ENCODE measurements at regions not wholly inside any gene's neighbourhood (a gene's known extent, or its start where the extent isn't known, plus 50 kb on each side); places are given as distances from the start of the nearest gene placed in this dataset.

DNA sequence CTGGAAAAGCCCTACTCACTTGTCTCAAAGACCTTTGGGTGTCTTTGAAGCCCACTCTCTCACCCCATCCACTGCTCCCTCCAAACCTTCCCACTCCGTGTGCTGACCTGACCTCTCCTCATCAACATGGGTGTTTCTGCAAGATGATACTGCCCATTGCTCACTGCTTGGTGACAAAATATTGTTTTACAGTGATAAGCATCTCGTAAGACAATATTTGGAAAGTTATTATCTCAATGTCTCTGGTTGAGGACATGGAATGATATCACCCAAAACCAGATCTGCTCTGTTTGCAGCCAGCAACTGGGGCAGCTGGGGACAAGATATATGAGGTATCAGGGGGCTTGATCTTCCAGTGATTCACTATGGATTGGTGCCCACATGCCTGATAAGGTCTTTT, 195.8 kb downstream of the SALL1 start:
- Histone ChIP-seq H3K36me3 (ENCODE audit: control insufficient read depth in 2 of 4, insufficient read depth in 4 of 4, low read length in 3 of 4) (no peaks in the 10 kb centered on the region), H2BK12ac (ENCODE audit: low read depth, low read length) (no peak overlapping the region), H3K27me3 (replicated peaks in 1 of 4; ENCODE audit: control insufficient read depth in 3 of 4, extremely low read depth in 1 of 4, insufficient read depth in 3 of 4, low read length in 3 of 4) (0 out of 7 replicates have a peak, but pooled peaks cover 0 to 2% (median 0%) of the 10 kb centered on the region in 4 experiments), H2AK5ac (ENCODE audit: low read depth, low read length) (no peak overlapping the region), H3K9me3 (ENCODE audit: insufficient read depth in 2 of 2, low read depth in 1 of 2, low read length in 1 of 2) (no peaks in the 10 kb centered on the region), H2BK20ac (ENCODE audit: low read length) (no peak overlapping the region), H3K4me2 (ENCODE audit: insufficient read depth in 1 of 2, low read depth in 2 of 2, low read length in 2 of 2) (no peak overlapping the region), H3K56ac (replicated peaks; ENCODE audit: insufficient read length, low read depth, low read length) (no peak overlapping the region), H3K27ac (ENCODE audit: low read depth, low read length) (no peak overlapping the region), H4K5ac (ENCODE audit: insufficient read length, low read depth, low read length) (no peak overlapping the region), H3K4me3 (ENCODE audit: extremely low read depth in 1 of 4, insufficient read depth in 2 of 4, low read depth in 3 of 4, low read length in 4 of 4) (no peak overlapping the region), H4K91ac (replicated peaks; ENCODE audit: insufficient read length, low read length) (no peak overlapping the region), H2AFZ (ENCODE audit: low read length) (no peak overlapping the region; the same call in 1 of the 2 replicates), H4K8ac (ENCODE audit: extremely low read depth, insufficient read depth, low read length) (no peak overlapping the region), H2BK120ac (replicated peaks; ENCODE audit: low read depth, low read length) (no peak overlapping the region), H3K14ac (ENCODE audit: insufficient read length) (no peak overlapping the region), H3K4me1 (replicated peaks in 1 of 4; ENCODE audit: control insufficient read depth in 3 of 4, insufficient read depth in 4 of 4, low read length in 3 of 4) (no peaks in the 10 kb centered on the region), H3K18ac (ENCODE audit: extremely low read depth, low read length) (no peak overlapping the region), H3K23me2 (ENCODE audit: low read depth, low read length) (no peaks in the 10 kb centered on the region), H3K79me1 (ENCODE audit: low read depth, low read length) (no peaks in the 10 kb centered on the region), H3K23ac (ENCODE audit: insufficient read length) (no peak overlapping the region), H3K9ac (replicated peaks in 1 of 4; ENCODE audit: extremely low read depth in 1 of 4, low read depth in 3 of 4, low read length in 3 of 4) (no peak overlapping the region), H2BK5ac (ENCODE audit: low read depth, low read length) (no peak overlapping the region), H2BK15ac (ENCODE audit: low read length) (no peak overlapping the region), H3K4ac (replicated peaks; ENCODE audit: insufficient read length, low read depth, low read length) (no peak overlapping the region), H3K79me2 (ENCODE audit: control insufficient read depth in 1 of 2, insufficient read depth in 2 of 2, low read length in 2 of 2) (no peaks in the 10 kb centered on the region), H4K20me1 (replicated peaks in 1 of 2; ENCODE audit: control insufficient read depth in 1 of 2, insufficient read depth in 2 of 2, low read length in 2 of 2) (no peaks in the 10 kb centered on the region)
- no peak for DNase-seq (ENCODE audit: low read depth in 1 of 2, low spot score in 2 of 2)
- TF ChIP-seq BACH1 (IDR thresholded peaks at IDR 0.05; ENCODE audit: low read length) (no peak), YY1 (IDR thresholded peaks at IDR 0.05; ENCODE audit: low read depth, low read length) (no peak), CTBP2 (IDR thresholded peaks at IDR 0.05; ENCODE audit: borderline replicate concordance, insufficient read depth, insufficient read length, low read length) (no peak), CBX5 (IDR thresholded peaks at IDR 0.05; ENCODE audit: low read depth, low read length) (no peak)
- TF ChIP-seq, protein P1, sequence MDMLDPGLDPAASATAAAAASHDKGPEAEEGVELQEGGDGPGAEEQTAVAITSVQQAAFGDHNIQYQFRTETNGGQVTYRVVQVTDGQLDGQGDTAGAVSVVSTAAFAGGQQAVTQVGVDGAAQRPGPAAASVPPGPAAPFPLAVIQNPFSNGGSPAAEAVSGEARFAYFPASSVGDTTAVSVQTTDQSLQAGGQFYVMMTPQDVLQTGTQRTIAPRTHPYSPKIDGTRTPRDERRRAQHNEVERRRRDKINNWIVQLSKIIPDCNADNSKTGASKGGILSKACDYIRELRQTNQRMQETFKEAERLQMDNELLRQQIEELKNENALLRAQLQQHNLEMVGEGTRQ (IDR thresholded peaks at IDR 0.05; ENCODE audit: low read length), result no peak
- no peak for FAIRE-seq
- ChIA-PET CTCF (ENCODE audit: partially characterized antibody) (interaction anchor here (1.5 kb wide), 1 partner anchor 8 kb away, joined by 3 read pairs; no protein-coding TSS in a partner anchor), POLR2A (ENCODE audit: partially characterized antibody) (no interaction called here)
- WGBS, 2 experiments (ENCODE audit: extremely low coverage in 1 of 2, insufficient coverage in 1 of 2, insufficient read length in 1 of 2, insufficient replicate concordance in 2 of 2, low coverage in 1 of 2, low lambda C conversion rate in 2 of 2, missing lambda C conversion rate in 1 of 2), result 84% methylated on average over 2 of the region's 2 CpGs; no CpG with 5 or more reads in 1 of the 2 experiments
